ENCODE measurements at regions not wholly inside any gene's neighbourhood (a gene's known extent, or its start where the extent isn't known, plus 50 kb on each side); places are given as distances from the start of the nearest gene placed in this dataset.
"Not testable (repeated sequence)": the region's sequence is repeated elsewhere in the genome, so short reads cannot be mapped to it uniquely, and the experiment has no call there.

DNA sequence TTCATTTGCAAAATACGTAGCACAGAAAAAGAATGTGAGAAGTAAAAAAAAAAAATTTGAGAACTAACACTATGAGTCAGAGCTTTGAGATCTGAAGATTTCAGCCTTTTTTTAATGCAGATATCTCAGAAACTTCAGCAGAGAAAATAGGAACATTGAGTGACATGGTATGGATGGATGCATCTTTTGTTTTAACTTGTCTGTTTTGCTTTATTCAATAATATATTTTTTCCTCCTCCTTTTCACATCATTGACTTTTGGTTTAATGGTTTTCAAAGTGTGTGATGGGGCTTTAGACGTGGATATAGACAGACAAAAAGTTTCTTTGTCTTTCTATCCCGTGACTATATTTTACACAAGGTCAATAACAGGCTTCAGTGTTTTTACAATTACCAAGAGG, 426.7 kb upstream of the FRG2C start:
- TF ChIP-seq, protein P1, sequence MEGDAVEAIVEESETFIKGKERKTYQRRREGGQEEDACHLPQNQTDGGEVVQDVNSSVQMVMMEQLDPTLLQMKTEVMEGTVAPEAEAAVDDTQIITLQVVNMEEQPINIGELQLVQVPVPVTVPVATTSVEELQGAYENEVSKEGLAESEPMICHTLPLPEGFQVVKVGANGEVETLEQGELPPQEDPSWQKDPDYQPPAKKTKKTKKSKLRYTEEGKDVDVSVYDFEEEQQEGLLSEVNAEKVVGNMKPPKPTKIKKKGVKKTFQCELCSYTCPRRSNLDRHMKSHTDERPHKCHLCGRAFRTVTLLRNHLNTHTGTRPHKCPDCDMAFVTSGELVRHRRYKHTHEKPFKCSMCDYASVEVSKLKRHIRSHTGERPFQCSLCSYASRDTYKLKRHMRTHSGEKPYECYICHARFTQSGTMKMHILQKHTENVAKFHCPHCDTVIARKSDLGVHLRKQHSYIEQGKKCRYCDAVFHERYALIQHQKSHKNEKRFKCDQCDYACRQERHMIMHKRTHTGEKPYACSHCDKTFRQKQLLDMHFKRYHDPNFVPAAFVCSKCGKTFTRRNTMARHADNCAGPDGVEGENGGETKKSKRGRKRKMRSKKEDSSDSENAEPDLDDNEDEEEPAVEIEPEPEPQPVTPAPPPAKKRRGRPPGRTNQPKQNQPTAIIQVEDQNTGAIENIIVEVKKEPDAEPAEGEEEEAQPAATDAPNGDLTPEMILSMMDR (IDR thresholded peaks at IDR 0.05; ENCODE audit: low read depth, low read length): no peak
- DNase-seq (ENCODE audit: extremely low read depth, low read depth): no peak

DNA sequence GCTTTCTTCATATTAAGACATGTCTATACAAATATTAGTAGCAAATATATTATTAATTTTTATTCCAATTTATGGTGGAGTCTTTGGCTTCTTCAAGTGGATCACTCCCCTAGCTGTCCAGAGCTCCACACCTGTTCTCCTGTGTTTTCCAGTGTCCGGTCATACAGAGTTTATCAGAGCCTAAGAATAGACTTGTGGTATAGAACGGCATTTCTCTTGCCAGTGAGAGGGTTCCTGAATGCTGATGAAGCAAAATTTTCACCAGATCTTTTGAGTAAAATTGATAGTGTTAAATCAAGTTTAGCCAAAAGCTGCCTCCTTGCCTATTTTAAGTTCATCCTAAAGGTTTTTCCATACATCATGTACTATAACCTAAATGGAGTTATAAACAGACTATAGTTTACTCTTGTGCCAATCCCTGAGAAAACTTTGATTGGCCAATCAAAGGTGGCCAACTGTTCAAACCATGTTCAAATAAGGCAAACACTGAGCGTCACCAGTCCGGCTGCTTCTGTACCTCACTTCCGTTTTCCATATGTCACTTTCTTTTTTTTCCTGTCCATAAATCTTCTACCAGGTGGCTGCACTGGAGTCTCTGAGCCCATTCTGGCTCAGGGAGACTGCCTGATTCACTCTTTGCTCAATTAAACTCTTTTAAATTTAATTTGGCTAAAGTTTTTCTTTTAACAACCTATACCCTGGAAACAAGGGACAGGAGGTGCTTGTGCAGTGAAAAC, 422.7 kb upstream of the FRG2C start:
- not testable (repeated sequence) for DNase-seq (ENCODE audit: extremely low read depth, low read depth)

DNA sequence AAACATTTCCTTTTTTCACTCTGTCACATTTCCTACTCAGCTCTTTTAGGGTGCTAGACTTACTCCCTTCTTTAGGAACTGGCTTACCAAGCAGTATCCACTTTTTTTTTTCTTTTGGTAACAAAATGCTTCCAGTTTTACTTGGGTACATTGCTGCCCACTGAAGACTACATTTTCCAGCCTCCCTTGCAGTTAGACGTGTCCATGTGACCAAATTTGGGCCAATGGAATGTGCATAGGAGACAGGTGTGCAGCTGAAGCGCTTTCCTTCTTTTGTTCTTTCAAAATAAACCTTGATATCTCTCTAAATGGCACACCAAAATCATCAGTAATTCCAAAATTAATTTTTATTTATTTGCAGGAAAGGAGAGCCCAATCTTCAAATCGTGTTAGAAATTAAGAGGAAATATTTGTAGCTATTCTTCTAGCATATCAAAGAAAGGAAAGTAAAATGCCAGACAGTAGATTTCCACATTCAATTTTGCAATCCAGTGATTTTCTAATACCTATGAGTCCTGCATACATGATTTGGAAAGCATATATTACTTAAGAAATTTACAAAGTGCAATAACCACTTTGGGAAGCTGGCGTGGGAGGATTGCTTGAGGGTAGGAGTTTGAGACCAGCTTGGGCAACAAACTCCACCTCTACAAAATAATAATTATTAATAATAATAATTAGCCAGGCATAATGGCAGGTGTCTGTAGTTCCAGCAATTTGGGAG, 422.0 kb upstream of the FRG2C start:
- TF ChIP-seq, protein P1 (IDR thresholded peaks at IDR 0.05; ENCODE audit: low read depth, low read length): no peak
- DNase-seq (ENCODE audit: extremely low read depth, low read depth): no peak

DNA sequence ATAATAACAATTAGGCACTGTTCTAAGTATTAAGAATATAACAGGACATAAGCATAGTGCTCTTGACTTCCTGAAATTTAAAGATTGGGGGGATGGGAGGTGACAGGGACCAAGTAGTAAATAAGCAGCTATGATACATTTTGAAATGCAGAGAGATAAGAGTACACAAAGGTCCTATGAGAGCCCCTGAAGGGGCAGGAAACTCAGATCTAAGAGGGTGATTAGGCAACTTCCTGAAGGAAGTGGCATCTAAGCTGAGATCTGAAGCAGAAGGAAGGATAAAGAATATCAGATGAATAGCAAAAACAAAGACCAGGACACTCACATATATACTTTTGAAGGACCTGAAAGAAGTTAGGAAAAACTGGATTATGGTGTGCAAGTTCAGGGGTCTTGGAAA, 415.2 kb upstream of the FRG2C start:
- no peak for DNase-seq (ENCODE audit: extremely low read depth, low read depth)
- TF ChIP-seq, protein P1 (IDR thresholded peaks at IDR 0.05; ENCODE audit: low read depth, low read length): no peak

DNA sequence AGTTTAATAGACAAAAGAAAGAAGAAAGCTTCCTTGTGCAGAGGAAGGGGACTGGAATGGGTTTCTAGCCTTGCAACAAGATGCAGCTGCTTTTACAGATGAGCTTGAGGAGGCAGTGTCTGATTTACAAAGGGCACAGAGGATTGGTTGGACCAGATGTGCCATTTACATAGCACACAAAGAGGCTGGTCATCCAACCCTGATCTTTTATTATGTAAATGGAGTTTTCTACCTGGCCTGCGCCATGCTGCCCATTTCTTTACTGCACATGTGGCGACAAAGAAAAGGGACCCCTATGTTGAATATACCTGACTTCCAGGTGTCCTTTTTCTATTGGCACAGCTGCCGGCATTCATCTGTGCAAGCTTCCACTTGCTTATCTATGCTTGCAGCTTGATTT, 409.4 kb upstream of the FRG2C start:
- no peak for DNase-seq (ENCODE audit: extremely low read depth, low read depth)
- TF ChIP-seq, protein P1 (IDR thresholded peaks at IDR 0.05; ENCODE audit: low read depth, low read length): no peak

DNA sequence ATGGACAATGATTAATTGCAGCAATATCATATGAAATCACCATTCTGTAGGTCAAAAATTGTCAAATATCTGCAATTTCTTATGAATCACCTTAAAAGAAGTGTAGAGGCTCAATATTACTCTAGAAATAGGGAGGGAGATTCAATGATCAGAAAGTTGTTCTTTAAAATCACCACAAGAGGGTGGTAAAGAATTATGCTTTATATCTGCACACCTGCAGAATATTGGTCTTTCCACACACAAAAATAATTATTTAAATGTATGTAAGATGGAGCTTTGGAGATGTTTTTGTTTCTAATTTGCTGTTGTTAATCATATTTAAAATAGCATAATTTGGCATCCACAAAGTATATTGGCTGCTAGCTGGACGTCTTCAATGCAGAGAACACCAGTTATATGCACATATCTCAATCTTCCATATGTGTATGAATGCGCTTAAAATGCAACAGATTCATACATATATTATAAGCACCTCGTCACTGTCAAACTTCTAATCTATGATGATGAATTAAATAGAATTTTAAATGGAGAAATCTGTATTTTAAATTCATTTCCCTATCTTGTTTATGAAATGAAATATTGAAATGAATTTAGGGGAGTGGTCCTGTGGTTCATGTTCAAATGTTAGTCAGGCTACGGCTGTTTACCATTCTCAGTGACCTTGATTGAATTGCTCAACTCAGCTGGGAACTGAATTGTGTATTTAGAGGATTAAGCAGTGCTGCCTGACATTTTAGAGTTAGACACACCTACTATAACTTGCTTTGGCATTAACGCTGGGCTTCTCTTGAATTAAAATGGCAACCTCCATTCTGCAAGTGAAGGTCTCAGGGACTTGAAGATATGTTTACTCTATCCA, 405.1 kb upstream of the FRG2C start:
- DNase-seq (ENCODE audit: extremely low read depth, low read depth): not testable (repeated sequence)

DNA sequence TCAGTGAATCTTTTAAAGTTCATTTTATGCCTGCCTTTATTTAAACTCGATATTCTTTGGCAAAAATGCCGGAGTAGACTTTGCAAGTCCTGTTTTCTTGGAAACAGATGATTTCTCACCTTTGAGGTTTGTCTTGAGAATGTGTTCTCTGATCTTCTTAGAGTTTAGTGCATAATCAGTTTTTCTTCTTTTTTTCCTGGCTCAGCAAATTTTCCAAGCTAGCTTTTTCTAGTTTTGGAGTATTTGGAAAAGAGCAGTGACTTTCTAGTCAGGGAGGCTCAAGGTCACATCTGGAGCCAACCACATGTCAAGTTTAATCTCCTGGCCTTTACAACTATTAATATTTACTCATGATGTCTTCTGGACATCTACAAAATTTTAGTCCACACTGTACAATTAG, 403.2 kb upstream of the FRG2C start:
- DNase-seq (ENCODE audit: extremely low read depth, low read depth): not testable (repeated sequence)

More for the DNA sequence above, 405.1 kb upstream of the FRG2C start:
- TF ChIP-seq, protein P1 (IDR thresholded peaks at IDR 0.05; ENCODE audit: low read depth, low read length): peak; percentile 28

DNA sequence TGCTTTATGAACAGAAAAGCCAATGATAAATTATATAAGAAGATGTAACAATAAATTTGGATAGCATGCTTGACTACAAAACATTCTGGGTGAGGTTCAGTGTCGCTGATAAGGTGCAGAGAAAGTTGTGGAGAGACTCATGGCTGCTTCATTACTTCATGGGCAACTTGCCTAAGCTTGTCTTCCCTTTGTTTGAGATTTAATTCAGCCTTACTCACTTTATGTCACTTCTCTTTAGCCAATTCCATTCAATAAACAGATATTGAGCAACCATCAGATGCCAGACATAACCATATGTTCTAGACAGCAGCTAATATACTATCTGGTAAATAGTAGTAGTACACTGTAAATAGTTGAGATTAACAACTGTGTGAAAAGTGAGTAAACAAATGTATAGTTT, 401.5 kb upstream of the FRG2C start:
- no peak for DNase-seq (ENCODE audit: extremely low read depth, low read depth)
- TF ChIP-seq, protein P1 (IDR thresholded peaks at IDR 0.05; ENCODE audit: low read depth, low read length): no peak

Data from AG09319 (cell line).